Skeletal muscle tissue (tissue), 3 donors: ENCODE measurements at regions not wholly inside any gene's neighbourhood (a gene's known extent, or its start where the extent isn't known, plus 50 kb on each side); places are given as distances from the start of the nearest gene placed in this dataset.
A peak's percentile ranks its signal among the peaks of the same experiment; 100 is the strongest.
"Not testable (repeated sequence)": the region's sequence is repeated elsewhere in the genome, so short reads cannot be mapped to it uniquely, and the experiment has no call there.

Source experiments
- H3K27ac ChIP-seq: one replicate; pipeline ENCODE4 v1.7.0; 2013; ENCODE audit warnings: mild to moderate bottlenecking, low read depth, low read length, inconsistent platforms
- H3K27me3 ChIP-seq, 3 donors: one replicate each; pipeline ENCODE4 v1.7.0; 2013; ENCODE audit warnings: low read length in 3 of 3; ENCODE audit not compliant: control insufficient read depth in 3 of 3, insufficient read depth in 3 of 3
- H3K36me3 ChIP-seq, 3 donors: one replicate each; pipeline ENCODE4 v1.7.0; 2013; ENCODE audit warnings: low read length in 3 of 3; ENCODE audit not compliant: control insufficient read depth in 3 of 3, insufficient read depth in 3 of 3
- H3K4me1 ChIP-seq, 3 donors: one replicate each; pipeline ENCODE4 v1.7.0; 2013; ENCODE audit warnings: low read length in 3 of 3, mild to moderate bottlenecking in 3 of 3; ENCODE audit not compliant: control insufficient read depth in 3 of 3, insufficient read depth in 3 of 3
- H3K4me3 ChIP-seq, 3 donors: one replicate each; pipeline ENCODE4 v1.7.0; 2013; ENCODE audit warnings: low read length in 3 of 3
- H3K9ac ChIP-seq, 3 donors: one replicate each; pipeline ENCODE4 v1.7.0; 2013; ENCODE audit warnings: low read length in 3 of 3, mild to moderate bottlenecking in 3 of 3, moderate library complexity in 2 of 3, low read depth in 1 of 3
- H3K9me3 ChIP-seq, 3 donors: one replicate each; pipeline ENCODE4 v1.7.0; 2013; ENCODE audit warnings: low read length in 3 of 3; ENCODE audit not compliant: control insufficient read depth in 3 of 3
- donor health status: Osteomylitis.

DNA sequence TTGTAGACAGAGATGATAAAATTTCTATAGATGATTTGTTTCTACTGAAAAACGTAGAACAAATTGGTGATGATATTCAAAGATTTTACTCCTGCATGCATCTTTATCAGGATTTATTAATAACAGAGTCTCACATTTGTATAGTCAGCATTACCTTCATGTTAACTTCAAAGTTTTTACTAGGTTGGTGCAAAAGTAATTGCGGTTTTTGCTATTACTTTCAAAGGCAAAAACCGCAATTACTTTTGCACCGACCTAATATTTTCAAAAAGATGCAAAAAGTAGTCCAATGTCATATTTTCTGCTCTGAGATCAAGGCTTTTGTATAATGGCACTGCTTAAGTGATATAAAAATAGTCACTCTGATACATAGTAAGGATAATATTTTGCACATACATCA is 536.4 kb upstream of the ADGRL3 start:
- Histone ChIP-seq H3K4me1 (no peaks in the 10 kb centered on the region), H3K36me3 (no peaks in the 10 kb centered on the region), H3K27me3 (no peaks in the 10 kb centered on the region), H3K9me3 (peaks cover 0 to 1% (median 0%) of the 10 kb centered on the region in 3 donors), H3K27ac (no peak overlapping the region), H3K9ac (no peak overlapping the region), H3K4me3 (no peak overlapping the region)

DNA sequence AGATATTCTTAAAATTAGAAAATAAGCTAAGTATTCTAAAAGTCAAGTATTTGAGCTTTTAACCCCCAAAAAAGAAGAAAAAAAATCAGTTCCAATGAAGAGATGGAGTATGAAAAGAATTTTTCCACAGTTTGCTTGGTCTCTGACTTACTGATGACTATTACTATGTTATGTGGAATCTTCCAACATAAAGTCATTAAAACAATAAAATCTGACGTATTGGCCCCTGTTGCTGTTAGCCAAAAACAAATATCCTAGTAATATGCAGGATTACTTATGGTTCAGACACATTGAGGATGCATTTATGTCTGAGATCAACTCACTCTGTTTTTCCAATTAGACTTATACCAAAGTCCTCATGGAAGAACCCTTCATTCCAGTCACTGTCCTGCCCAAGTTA is 517.2 kb upstream of the ADGRL3 start:
- Histone ChIP-seq H3K27ac (no peak overlapping the region), H3K9me3 (no peaks in the 10 kb centered on the region), H3K4me1 (no peaks in the 10 kb centered on the region), H3K4me3 (no peak overlapping the region), H3K36me3 (no peaks in the 10 kb centered on the region), H3K9ac (no peak overlapping the region), H3K27me3 (no peaks in the 10 kb centered on the region)

DNA sequence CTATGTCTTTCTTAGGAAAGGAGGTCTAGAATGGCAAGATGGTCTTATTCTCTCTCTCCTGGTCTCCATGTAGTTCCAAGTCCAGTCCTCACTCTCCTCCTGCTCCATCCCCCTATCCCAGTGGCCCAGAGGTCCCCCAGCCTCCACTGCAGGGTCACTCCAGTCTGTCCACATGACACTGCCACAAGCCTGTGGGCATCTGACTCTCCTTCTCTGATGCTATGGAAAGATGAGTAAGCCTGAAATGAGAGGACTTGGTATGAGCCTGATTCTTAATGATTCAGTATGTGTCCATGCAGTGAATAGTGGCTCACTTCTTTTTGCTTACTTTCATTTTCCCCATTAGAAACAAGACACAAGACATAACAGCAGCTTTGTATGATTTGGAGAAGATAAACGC is 516.8 kb upstream of the ADGRL3 start:
- Histone ChIP-seq H3K4me1 (no peaks in the 10 kb centered on the region), H3K27ac (peak overlapping the region; percentile 16), H3K4me3 (no peak overlapping the region), H3K9me3 (no peaks in the 10 kb centered on the region), H3K27me3 (no peaks in the 10 kb centered on the region), H3K36me3 (no peaks in the 10 kb centered on the region), H3K9ac (no peak overlapping the region)

DNA sequence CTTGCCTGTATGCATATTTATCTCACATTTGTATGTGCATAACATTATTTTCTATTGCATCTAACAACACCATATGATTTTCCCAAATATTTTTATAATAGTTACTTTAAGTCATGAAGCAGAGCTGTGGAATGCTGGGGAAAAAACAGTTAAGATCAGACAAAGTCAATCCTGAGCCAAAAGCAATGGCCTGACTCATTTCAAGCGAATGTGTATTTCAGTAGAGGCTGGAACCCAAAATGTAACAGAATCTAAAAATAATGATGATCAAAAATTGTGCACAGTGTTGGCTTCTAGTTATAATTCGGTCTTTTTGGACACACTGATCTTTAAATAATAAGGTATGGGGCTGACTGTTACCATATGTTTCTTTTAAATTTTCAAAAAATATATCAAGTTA is 516.2 kb upstream of the ADGRL3 start:
- Histone ChIP-seq H3K4me3 (no peak overlapping the region), H3K9me3 (no peaks in the 10 kb centered on the region), H3K36me3 (no peaks in the 10 kb centered on the region), H3K27ac (no peak overlapping the region), H3K9ac (no peak overlapping the region), H3K4me1 (no peaks in the 10 kb centered on the region), H3K27me3 (no peaks in the 10 kb centered on the region)

DNA sequence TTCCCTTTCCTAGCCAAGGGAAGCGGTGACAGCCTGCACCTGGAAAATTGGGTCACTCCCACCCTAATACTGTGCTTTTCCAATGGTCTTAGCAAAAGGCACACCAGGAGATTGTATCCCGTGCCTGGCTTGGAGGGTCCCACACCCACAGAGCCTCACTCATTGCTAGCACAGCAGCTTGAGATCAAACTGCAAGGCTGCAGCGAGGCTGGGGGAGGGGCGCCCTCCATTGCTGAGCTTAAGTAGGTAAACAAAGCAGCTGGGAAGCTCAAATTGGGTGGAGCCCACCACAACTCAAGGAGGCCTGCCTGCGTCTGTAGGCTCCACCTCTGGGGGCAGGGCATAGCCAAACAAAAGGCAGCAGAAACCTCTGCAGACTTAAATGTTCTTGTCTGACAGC is 504.1 kb upstream of the ADGRL3 start:
- not testable (repeated sequence) for H3K27me3 ChIP-seq, H3K4me3 ChIP-seq, H3K9ac ChIP-seq, H3K4me1 ChIP-seq, H3K36me3 ChIP-seq, H3K27ac ChIP-seq, H3K9me3 ChIP-seq

DNA sequence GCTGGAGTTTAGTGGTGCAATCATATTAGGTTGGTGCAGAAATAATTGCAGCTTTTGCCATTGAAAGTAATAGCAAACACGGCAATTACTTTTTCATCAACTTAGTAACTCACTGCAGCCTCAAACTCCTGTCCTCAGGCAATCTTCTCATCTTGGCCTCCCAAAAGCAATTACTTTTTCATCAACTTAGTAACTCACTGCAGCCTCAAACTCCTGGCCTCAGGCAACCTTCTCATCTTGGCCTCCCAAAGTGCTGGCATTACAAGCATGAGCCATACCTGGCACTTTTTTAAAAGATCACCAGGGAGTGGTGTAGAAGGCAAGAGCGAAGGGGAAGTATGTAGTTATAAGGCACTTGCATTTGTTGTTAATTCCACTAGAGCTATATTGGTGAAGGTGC is 491.1 kb upstream of the ADGRL3 start:
- no peaks in the 10 kb centered on the region for H3K4me1 ChIP-seq
- H3K27ac ChIP-seq: no peak overlapping the region
- no peak overlapping the region for H3K4me3 ChIP-seq
- no peaks in the 10 kb centered on the region for H3K27me3 ChIP-seq
- H3K9me3 ChIP-seq: no peaks in the 10 kb centered on the region
- no peak overlapping the region for H3K9ac ChIP-seq
- H3K36me3 ChIP-seq: no peaks in the 10 kb centered on the region

DNA sequence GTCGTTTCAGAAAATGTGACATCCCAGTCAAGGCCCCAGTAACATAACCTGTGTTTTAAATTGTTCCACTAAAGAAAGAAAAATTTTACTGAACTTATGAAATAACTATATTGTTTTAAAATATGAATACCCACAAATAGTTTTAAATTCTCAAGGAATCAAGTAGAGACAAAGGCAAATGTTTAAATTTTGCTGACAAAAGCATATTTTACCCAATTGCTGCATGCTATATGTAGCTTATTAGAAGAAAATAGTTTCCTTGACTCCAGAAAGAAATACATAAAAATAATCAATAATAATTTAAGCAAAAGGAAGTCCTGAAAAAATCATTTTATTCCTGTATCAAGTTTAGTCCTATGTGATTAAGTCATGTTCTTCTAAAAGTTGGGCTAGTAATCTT is 481.3 kb upstream of the ADGRL3 start:
- no peak overlapping the region for H3K4me3 ChIP-seq
- no peaks in the 10 kb centered on the region for H3K36me3 ChIP-seq
- H3K9ac ChIP-seq: no peak overlapping the region
- no peaks in the 10 kb centered on the region for H3K4me1 ChIP-seq
- no peak overlapping the region for H3K27ac ChIP-seq
- no peaks in the 10 kb centered on the region for H3K27me3 ChIP-seq
- no peaks in the 10 kb centered on the region for H3K9me3 ChIP-seq

DNA sequence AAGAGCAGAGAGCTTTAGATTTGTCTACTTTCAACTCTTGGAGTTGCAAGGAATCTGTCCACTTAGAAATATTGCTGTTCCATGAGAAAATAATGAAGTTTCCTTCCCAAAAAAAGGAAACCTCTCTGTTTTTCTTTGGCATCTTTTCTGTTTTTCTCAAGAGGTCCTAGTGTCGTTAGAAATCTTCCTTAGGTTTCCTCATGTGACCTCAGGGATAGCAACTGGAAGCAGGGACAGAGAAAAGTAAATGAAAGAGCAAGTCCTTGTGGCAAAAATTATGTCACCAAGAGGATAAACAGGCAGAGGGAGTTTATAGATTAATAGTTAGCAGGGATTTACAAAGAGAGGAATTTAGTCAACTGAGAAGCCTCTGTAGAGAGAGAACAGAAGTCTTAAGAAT is 478.4 kb upstream of the ADGRL3 start:
- Histone ChIP-seq H3K9ac (no peak overlapping the region), H3K9me3 (no peaks in the 10 kb centered on the region), H3K27me3 (no peaks in the 10 kb centered on the region), H3K4me1 (peaks cover 0 to 3% (median 0%) of the 10 kb centered on the region in 3 donors), H3K36me3 (no peaks in the 10 kb centered on the region), H3K4me3 (no peak overlapping the region), H3K27ac (no peak overlapping the region)

DNA sequence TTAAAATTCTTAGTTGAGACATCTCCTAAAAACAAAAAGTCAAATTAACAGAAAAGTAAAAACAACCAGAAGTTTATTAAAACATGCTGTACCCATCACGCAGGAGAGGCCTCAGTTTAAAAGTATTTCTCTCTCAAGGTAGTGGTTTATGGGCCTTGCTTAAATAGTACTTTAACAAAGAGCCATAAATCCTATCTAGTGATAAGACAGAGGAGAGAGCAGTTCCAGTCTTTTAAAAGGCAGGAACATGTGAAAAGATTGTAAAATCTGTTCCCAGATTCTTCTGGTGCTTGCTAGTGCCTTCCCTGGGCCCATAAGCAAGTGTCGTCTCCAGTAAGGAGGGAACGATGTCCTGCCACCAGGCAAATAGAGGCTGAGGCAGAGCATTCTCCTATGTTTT is 476.3 kb upstream of the ADGRL3 start:
- H3K9ac ChIP-seq: no peak overlapping the region
- no peaks in the 10 kb centered on the region for H3K27me3 ChIP-seq
- no peaks in the 10 kb centered on the region for H3K36me3 ChIP-seq
- H3K27ac ChIP-seq: no peak overlapping the region
- H3K4me3 ChIP-seq: no peak overlapping the region
- peaks cover 0 to 3% (median 0%) of the 10 kb centered on the region in 3 donors for H3K4me1 ChIP-seq
- H3K9me3 ChIP-seq: no peaks in the 10 kb centered on the region

DNA sequence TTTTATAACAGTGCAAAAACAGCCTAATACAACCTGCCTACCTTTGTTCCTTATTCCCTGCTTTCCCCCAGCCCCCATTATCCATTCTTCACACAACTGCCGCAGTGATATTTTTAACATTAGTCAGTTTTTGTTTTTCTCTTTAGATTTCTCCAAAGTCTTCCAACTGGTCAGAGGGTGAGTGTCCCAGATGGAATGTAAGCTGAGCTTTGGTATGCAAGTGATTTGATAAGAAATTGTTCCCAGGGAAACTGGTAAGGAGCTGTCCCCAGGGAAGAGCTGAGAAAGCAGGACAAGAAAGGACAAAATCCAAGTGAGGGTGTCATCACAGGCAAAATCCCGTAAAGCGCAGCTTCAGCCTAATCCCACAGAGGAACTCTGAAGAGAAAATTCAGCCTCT is 475.5 kb upstream of the ADGRL3 start:
- Histone ChIP-seq H3K9ac (no peak overlapping the region), H3K4me3 (no peak overlapping the region), H3K9me3 (no peaks in the 10 kb centered on the region), H3K27ac (no peak overlapping the region), H3K4me1 (peaks cover 0 to 3% (median 0%) of the 10 kb centered on the region in 3 donors), H3K36me3 (no peaks in the 10 kb centered on the region), H3K27me3 (no peaks in the 10 kb centered on the region)

DNA sequence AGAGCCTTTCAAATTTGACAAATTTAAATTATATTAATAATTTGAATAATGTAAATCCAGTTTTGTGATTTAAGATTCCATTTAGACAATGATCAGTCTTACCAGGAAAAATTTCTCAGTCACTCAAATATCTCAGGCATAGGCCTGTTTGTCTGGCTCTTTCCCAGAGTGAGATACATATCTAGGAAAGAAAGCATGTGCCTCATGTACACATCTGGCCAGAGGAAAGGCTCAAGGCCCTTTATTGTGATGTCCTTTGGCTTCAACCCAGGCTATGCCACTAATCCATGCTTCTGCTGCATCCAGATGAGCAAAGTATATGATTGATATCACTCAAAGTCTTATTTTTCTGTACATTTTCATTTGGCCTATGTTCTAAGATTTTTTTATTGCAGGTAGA is 473.3 kb upstream of the ADGRL3 start:
- Histone ChIP-seq H3K27me3 (no peaks in the 10 kb centered on the region), H3K36me3 (no peaks in the 10 kb centered on the region), H3K9me3 (no peaks in the 10 kb centered on the region), H3K27ac (no peak overlapping the region), H3K9ac (no peak overlapping the region), H3K4me3 (no peak overlapping the region), H3K4me1 (peaks cover 0 to 3% (median 0%) of the 10 kb centered on the region in 3 donors)
